ENCODE measurements at regions not wholly inside any gene's neighbourhood (a gene's known extent, or its start where the extent isn't known, plus 50 kb on each side); places are given as distances from the start of the nearest gene placed in this dataset.

GRCh38 chr2:19106376-19106775 lies 252.0 kb downstream of the OSR1 start:
- no peak overlapping the region for H3K9ac ChIP-seq (replicated peaks; ENCODE audit: extremely low read depth, insufficient read depth, low read length)
- no peak overlapping the region for H2AFZ ChIP-seq (ENCODE audit: low read depth, low read length)
- no peaks in the 10 kb centered on the region for H3K9me3 ChIP-seq (replicated peaks; ENCODE audit: control insufficient read depth, insufficient read depth, low read length)
- BruUV-seq (replicated peaks), result no TSS peak
- no peak for TF ChIP-seq MAX (IDR thresholded peaks at IDR 0.05; ENCODE audit: insufficient read depth, insufficient read length)
- TF ChIP-seq JUN (IDR thresholded peaks at IDR 0.05; ENCODE audit: borderline replicate concordance, insufficient read depth, insufficient read length, low read depth), result no peak
- no peak for TF ChIP-seq EZH2 (IDR thresholded peaks at IDR 0.05; ENCODE audit: borderline replicate concordance, low read depth, low read length, severe bottlenecking)
- no peak for TF ChIP-seq GATA2 (IDR thresholded peaks at IDR 0.05; ENCODE audit: insufficient read depth, insufficient read length, low read depth, low read length)
- no peak for TF ChIP-seq FOS (IDR thresholded peaks at IDR 0.05; ENCODE audit: borderline replicate concordance, insufficient read depth, low read length)
- no peak for TF ChIP-seq POLR2A (IDR thresholded peaks at IDR 0.05; ENCODE audit: low read depth, low read length)
- TF ChIP-seq POLR2AphosphoS5 (IDR thresholded peaks at IDR 0.05; ENCODE audit: insufficient read depth, low read depth, low read length), result no peak
- no peak for TF ChIP-seq CTCF (IDR thresholded peaks at IDR 0.05; ENCODE audit: extremely low read depth in 1 of 2, insufficient read depth in 1 of 2, low read depth in 1 of 2, low read length in 2 of 2)
- no peak for TF ChIP-seq MYC (IDR thresholded peaks at IDR 0.05; ENCODE audit: low read depth, low read length)
- H3K9me1 ChIP-seq (replicated peaks; ENCODE audit: control insufficient read depth, extremely low read depth, insufficient read depth, low read length), result no peaks in the 10 kb centered on the region
- H3K36me3 ChIP-seq (ENCODE audit: control insufficient read depth in 2 of 2, extremely low read depth in 1 of 2, insufficient read depth in 2 of 2, low read length in 2 of 2), result no peaks in the 10 kb centered on the region
- no peaks in the 10 kb centered on the region for H4K20me1 ChIP-seq (replicated peaks; ENCODE audit: control insufficient read depth, extremely low read depth, insufficient read depth, low read length)
- ChIA-PET CTCF (no interaction called here), POLR2A (no interaction called here)
- FAIRE-seq (no peak), DNase-seq (ENCODE audit: low read depth, low spot score) (no peak)
- H3K27ac ChIP-seq (ENCODE audit: insufficient read depth, low read depth, low read length), result no peak overlapping the region
- intact Hi-C loops (cut with micrococcal nuclease) (no loop called here), dilution Hi-C loops (cut with MboI; ENCODE audit: extremely low pct_ligation_motif_present, low sequenced_read_pairs) (no loop called here)
- H3K4me3 ChIP-seq (replicated peaks in 1 of 3; ENCODE audit: insufficient read depth in 1 of 3, low read depth in 1 of 3, low read length in 3 of 3), result no peak overlapping the region
- H3K4me1 ChIP-seq (ENCODE audit: control insufficient read depth, extremely low read depth, insufficient read depth, low read length), result no peaks in the 10 kb centered on the region
- H3K4me2 ChIP-seq (ENCODE audit: insufficient read depth, low read length), result no peak overlapping the region
- H3K79me2 ChIP-seq (ENCODE audit: control insufficient read depth, insufficient read depth, low read length), result no peaks in the 10 kb centered on the region
- H3K27me3 ChIP-seq (ENCODE audit: control insufficient read depth in 2 of 2, insufficient read depth in 2 of 2, low read length in 2 of 2), result no peaks in the 10 kb centered on the region

All from endothelial cell of umbilical vein (primary cell).